CD4-positive, CD25-positive, alpha-beta regulatory T cell (primary cell): ENCODE measurements at regions not wholly inside any gene's neighbourhood (a gene's known extent, or its start where the extent isn't known, plus 50 kb on each side); places are given as distances from the start of the nearest gene placed in this dataset.
"Not testable (repeated sequence)": the region's sequence is repeated elsewhere in the genome, so short reads cannot be mapped to it uniquely, and the experiment has no call there.

ENCODE experiments used
- ATAC-seq, 2 donors: fragments of 150-1000 bp; cut with Tn5 transposase; one replicate each; pipeline ENCODE4 v1.10.0; 2021; ENCODE audit warnings: low read depth in 2 of 2, moderate number of reproducible peaks in 2 of 2, moderate library complexity in 1 of 2
- DNase-seq, 3 donors: peaks; one replicate each; pipeline versions ENCODE4 v3.0.0 to v3.0.0-alpha.2; 2012 to 2022; ENCODE audit warnings: mixed read lengths in 1 of 3
- H3K27ac ChIP-seq: one replicate; pipeline ENCODE4 v1.7.0; 2013; ENCODE audit warnings: mild to moderate bottlenecking, low read length; ENCODE audit not compliant: insufficient read depth, poor library complexity, severe bottlenecking
- H3K27me3 ChIP-seq: one replicate; pipeline ENCODE4 v1.7.0; 2013; ENCODE audit warnings: low read length; ENCODE audit not compliant: control insufficient read depth, insufficient read depth
- H3K36me3 ChIP-seq: one replicate; pipeline ENCODE4 v1.7.0; 2013; ENCODE audit warnings: mild to moderate bottlenecking, low read length, moderate library complexity; ENCODE audit not compliant: control insufficient read depth, insufficient read depth
- H3K4me1 ChIP-seq: 2 replicates; pipeline ENCODE4 v1.7.0; 2013; ENCODE audit warnings: mild to moderate bottlenecking, low read length; ENCODE audit not compliant: insufficient read depth, control insufficient read depth, poor library complexity, severe bottlenecking
- H3K4me3 ChIP-seq: one replicate; pipeline ENCODE4 v1.7.0; 2013; ENCODE audit warnings: low read depth, mild to moderate bottlenecking, low read length, moderate library complexity
- H3K9me3 ChIP-seq, 2 experiments: 1 replicate in 1 of 2; 2 replicates in 1 of 2; pipeline ENCODE4 v1.7.0; 2013; ENCODE audit warnings: low read length in 2 of 2, mild to moderate bottlenecking in 1 of 2, moderate library complexity in 1 of 2; ENCODE audit not compliant: control insufficient read depth in 2 of 2
- H3K27ac Mint-ChIP-seq, 3 donors: one replicate each; pipeline ENCODE4 v1.8.0; 2020 to 2022; ENCODE audit warnings: mild to moderate bottlenecking in 3 of 3, mixed read lengths in 3 of 3, moderate library complexity in 2 of 3
- H3K27me3 Mint-ChIP-seq: one replicate; pipeline ENCODE4 v1.8.0; 2022; ENCODE audit warnings: mild to moderate bottlenecking, mixed read lengths
- H3K36me3 Mint-ChIP-seq: one replicate; pipeline ENCODE4 v1.8.0; 2020; ENCODE audit warnings: mixed read lengths
- H3K4me1 Mint-ChIP-seq, 4 donors: one replicate each; pipeline ENCODE4 v1.8.0; 2020 to 2022; ENCODE audit warnings: mixed read lengths in 4 of 4, mild to moderate bottlenecking in 1 of 4
- H3K4me3 Mint-ChIP-seq, 4 donors: one replicate each; pipeline ENCODE4 v1.8.0; 2020 to 2022; ENCODE audit warnings: mild to moderate bottlenecking in 4 of 4, mixed read lengths in 4 of 4, moderate library complexity in 3 of 4
- H3K9me3 Mint-ChIP-seq, 7 donors: one replicate each; pipeline ENCODE4 v1.8.0; 2020 to 2022; ENCODE audit warnings: mixed read lengths in 7 of 7, mild to moderate bottlenecking in 3 of 7, moderate library complexity in 2 of 7

DNA sequence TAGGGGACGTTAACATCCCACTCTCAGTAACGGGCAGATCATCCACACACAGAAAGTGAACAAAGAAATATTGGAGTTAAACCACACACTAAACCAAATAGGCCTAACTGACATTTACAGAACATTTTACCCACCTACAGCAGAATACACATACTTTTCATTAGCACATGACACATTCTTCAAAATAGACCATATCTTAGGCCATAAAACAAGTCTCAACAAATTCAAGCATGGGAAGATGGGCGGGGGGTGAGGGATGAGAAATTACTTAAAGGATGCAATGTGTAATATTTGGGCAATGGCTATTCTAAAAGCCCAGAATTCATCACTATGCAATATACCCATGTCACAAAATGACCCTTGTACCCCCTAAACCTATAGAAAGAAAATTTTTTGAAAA, 226.2 kb downstream of the ATPSCKMT start:
- no peak overlapping the region for H3K4me3 Mint-ChIP-seq

DNA sequence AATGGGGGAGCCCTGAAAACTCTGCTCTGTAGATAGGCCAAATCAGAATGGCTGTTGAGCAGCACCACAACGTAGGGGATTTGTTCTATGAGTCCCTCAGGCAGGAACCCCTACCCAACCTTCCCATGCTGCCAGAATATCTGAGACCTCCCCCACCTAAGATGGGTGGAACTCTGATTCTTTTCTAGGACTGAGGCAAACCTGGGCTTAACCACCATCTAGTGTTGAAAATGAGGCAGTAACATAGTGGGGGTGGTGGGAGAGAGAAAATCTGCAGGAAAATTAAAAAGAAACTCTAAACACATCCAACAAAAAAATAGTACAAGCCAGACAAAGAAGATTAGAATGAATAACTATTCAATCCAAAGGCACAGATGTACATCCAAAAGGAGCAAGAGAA, 228.4 kb downstream of the ATPSCKMT start:
- Histone ChIP-seq H3K4me3 (no peak overlapping the region), H3K36me3 (no peaks in the 10 kb centered on the region), H3K27ac (no peak overlapping the region), H3K27me3 (no peaks in the 10 kb centered on the region), H3K4me1 (no peaks in the 10 kb centered on the region), H3K9me3 (peaks cover 0 to 1% of the 10 kb centered on the region in 2 experiments)
- Mint-ChIP-seq H3K36me3 (no peaks in the 10 kb centered on the region), H3K9me3 (peaks cover 0 to 12% (median 5%) of the 10 kb centered on the region in 7 donors), H3K27me3 (no peaks in the 10 kb centered on the region), H3K4me3 (no peak overlapping the region), H3K27ac (no peak overlapping the region), H3K4me1 (no peaks in the 10 kb centered on the region)
- no peak for DNase-seq
- no peak for ATAC-seq

More for the DNA sequence above, 226.2 kb downstream of the ATPSCKMT start:
- no peak overlapping the region for H3K4me3 ChIP-seq
- Mint-ChIP-seq H3K9me3 (peaks cover under 1 to 10% (median 6%) of the 10 kb centered on the region in 7 donors), H3K27me3 (no peaks in the 10 kb centered on the region), H3K4me1 (no peaks in the 10 kb centered on the region), H3K27ac (no peak overlapping the region), H3K36me3 (no peaks in the 10 kb centered on the region)
- no peak for DNase-seq
- peaks cover 0 to 1% of the 10 kb centered on the region in 2 experiments for H3K9me3 ChIP-seq
- no peaks in the 10 kb centered on the region for H3K36me3 ChIP-seq
- no peak for ATAC-seq
- H3K27me3 ChIP-seq: no peaks in the 10 kb centered on the region
- no peak overlapping the region for H3K27ac ChIP-seq
- H3K4me1 ChIP-seq: no peaks in the 10 kb centered on the region

DNA sequence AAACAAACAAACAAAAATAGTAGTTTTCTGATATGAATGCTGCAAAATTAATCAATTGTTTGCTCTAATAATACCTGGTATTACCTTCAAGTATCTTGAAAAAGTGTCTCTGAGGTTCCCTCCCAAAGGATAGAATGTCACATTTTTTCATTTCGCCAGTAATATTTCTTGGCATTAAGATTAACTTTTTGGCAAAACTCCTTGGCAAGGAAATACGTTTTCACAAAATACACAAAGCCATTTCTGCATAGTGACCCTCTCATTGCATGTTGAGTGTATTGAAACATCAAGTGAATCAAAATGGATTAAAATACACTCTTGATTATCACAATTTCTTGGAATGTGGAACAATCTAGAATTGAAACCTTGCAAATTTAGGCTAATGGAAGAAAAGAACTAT, 230.5 kb downstream of the ATPSCKMT start:
- DNase-seq (no peak), ATAC-seq (no peak)
- Mint-ChIP-seq H3K4me3 (no peak overlapping the region), H3K36me3 (no peaks in the 10 kb centered on the region), H3K27ac (no peak overlapping the region), H3K9me3 (peaks cover 0 to 10% (median 7%) of the 10 kb centered on the region in 7 donors), H3K27me3 (no peaks in the 10 kb centered on the region), H3K4me1 (no peaks in the 10 kb centered on the region)
- Histone ChIP-seq H3K36me3 (no peaks in the 10 kb centered on the region), H3K27ac (no peak overlapping the region), H3K4me1 (no peaks in the 10 kb centered on the region), H3K4me3 (no peak overlapping the region), H3K9me3 (peaks cover 0 to 1% of the 10 kb centered on the region in 2 experiments), H3K27me3 (no peaks in the 10 kb centered on the region)

DNA sequence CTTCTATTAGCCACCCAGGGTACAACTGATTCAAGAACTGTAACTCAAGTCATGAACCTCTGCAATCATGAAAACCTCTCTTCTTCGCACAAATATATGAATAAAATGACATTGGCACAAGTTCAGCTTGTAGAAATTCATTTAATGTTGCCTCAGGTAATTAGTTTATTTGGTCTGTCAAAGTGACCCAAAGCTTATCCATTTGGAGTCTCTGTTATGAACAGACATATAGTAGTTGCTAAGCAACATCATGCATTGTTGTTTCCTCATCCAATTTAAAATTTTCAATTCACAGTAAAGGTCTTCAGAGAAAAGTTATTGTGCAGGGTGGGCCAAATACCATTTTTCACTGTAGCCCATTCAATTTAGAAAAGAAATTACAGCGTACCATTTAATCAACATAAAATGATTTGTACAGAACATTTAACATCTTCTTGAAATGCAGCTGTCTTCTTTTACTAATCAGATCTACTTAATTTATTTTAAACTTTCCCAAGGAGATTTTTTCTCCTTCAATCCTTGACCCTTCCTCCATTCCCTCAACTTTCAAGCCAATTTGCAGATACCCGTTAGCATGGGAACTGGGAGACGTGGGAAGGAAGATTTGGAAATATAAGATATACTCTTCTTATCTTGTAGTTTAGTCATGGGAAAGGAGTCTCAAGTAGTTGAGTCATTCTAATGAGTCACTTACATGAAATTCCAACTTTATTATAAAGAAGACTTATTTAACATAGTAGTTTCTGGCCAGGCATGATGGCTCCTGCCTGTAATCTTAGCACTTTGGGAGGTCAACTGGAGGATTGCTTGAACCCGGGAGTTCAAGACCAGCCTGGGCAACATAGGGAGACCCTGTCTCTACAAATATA, 231.3 kb downstream of the ATPSCKMT start:
- Histone ChIP-seq H3K27me3 (no peaks in the 10 kb centered on the region), H3K4me3 (no peak overlapping the region), H3K27ac (no peak overlapping the region), H3K36me3 (no peaks in the 10 kb centered on the region), H3K4me1 (no peaks in the 10 kb centered on the region), H3K9me3 (peaks cover 0 to 1% of the 10 kb centered on the region in 2 experiments)
- H3K9me3 Mint-ChIP-seq: peaks cover 2 to 10% (median 7%) of the 10 kb centered on the region in 7 donors
- no peak overlapping the region for H3K27ac Mint-ChIP-seq
- no peaks in the 10 kb centered on the region for H3K36me3 Mint-ChIP-seq
- ATAC-seq: no peak
- H3K4me1 Mint-ChIP-seq: no peaks in the 10 kb centered on the region
- no peaks in the 10 kb centered on the region for H3K27me3 Mint-ChIP-seq
- no peak overlapping the region for H3K4me3 Mint-ChIP-seq
- no peak for DNase-seq

DNA sequence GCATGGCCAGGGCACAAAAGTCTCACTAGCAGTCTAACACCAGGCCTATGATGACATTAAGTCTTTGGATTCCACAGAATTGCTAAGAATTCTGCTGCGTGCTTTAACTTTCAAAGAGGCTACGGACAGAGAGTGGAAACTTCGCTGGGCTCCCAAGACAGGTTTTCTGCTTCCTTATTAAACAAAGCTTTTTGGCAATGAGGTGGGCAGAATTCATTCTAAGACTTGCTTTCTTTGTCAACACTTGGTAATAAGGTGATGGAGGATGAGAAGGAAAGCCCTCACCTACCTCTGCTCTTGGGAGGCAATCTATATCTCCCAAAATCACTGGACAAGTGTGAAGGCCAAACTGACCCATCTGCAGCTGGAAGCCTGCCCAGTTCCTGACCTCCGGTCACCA, 231.9 kb downstream of the ATPSCKMT start:
- ATAC-seq: no peak
- Mint-ChIP-seq H3K27me3 (no peaks in the 10 kb centered on the region), H3K4me1 (no peaks in the 10 kb centered on the region)

DNA sequence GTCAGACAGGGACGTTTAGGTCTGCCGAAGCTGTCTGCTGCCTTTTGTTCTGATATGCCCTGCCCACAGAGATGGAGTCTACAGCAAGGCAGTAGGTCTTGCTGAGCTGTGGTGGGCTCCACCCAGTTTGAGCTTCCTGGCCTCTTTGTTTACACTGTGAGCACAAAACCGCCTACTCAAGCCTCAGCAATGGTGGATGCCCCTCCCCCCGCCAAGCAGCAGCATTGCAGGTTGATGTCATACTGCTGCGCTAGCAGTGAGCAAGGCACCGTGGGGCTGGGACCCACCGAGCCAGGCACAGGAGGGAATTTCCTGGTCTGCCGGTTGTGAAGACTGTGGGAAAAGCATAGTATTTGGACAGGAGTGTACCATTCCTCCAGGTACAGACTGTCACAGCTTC, 233.1 kb downstream of the ATPSCKMT start:
- not testable (repeated sequence) for H3K4me3 ChIP-seq, ATAC-seq, H3K4me1 ChIP-seq, H3K4me1 Mint-ChIP-seq, H3K27ac Mint-ChIP-seq, H3K27me3 Mint-ChIP-seq, H3K27ac ChIP-seq, H3K9me3 ChIP-seq, H3K36me3 ChIP-seq, DNase-seq, H3K27me3 ChIP-seq, H3K4me3 Mint-ChIP-seq, H3K36me3 Mint-ChIP-seq
- peaks cover 2 to 15% (median 5%) of the 10 kb centered on the region in 7 donors for H3K9me3 Mint-ChIP-seq

More for the DNA sequence above, 231.9 kb downstream of the ATPSCKMT start:
- Mint-ChIP-seq H3K27ac (no peak overlapping the region), H3K36me3 (no peaks in the 10 kb centered on the region), H3K9me3 (peaks cover 2 to 10% (median 8%) of the 10 kb centered on the region in 7 donors), H3K4me3 (no peak overlapping the region)
- Histone ChIP-seq H3K36me3 (no peaks in the 10 kb centered on the region), H3K27me3 (no peaks in the 10 kb centered on the region), H3K4me1 (no peaks in the 10 kb centered on the region), H3K4me3 (no peak overlapping the region), H3K27ac (no peak overlapping the region), H3K9me3 (peaks cover 0 to 1% of the 10 kb centered on the region in 2 experiments)
- DNase-seq: no peak

DNA sequence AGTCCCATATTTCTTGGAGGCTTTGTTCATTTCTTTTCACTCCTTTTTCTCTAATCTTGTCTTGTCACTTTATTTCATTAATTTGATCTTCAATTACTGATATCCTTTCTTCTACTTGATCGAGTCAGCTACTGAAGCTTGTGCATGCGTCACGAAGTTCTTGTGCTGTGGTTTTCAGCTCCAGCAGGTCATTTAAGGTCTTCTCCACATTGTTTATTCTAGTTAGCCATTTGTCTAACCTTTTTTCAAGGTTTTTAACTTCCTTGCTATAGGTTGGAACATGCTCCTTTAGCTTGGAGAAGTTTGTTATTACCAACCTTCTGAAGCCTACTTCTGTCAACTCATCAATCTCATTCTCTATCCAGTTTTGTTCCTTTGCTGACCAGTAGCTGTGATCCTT, 234.0 kb downstream of the ATPSCKMT start:
- H3K27ac Mint-ChIP-seq, H3K4me1 Mint-ChIP-seq, H3K27me3 Mint-ChIP-seq, H3K9me3 ChIP-seq, H3K27me3 ChIP-seq, H3K36me3 Mint-ChIP-seq, H3K4me3 ChIP-seq, DNase-seq, H3K4me1 ChIP-seq, H3K36me3 ChIP-seq, ATAC-seq, H3K27ac ChIP-seq: not testable (repeated sequence)
- Mint-ChIP-seq H3K4me3 (peak overlapping the region in 1 of 4 donors; percentile 23), H3K9me3 (peaks cover 2 to 15% (median 6%) of the 10 kb centered on the region in 7 donors)

DNA sequence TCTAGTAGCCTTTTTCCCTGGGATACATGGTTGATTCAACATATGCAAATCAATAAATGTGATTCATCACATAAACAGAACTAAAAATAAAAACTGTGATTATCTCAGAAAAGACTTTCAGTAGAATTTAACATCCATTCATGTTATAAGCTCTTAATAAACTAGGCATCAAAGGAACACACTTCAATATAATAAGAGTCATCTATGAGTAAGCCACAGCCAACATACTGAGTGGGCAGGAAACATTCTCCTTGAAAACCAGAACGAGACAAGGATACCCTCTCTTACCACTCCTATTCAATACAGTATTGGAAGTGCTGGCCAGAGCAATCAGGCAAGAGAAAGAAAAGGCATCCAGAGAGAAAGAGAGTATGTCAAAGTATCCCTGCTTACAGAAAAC, 239.9 kb downstream of the ATPSCKMT start:
- H3K9me3 ChIP-seq: no peaks in the 10 kb centered on the region
- no peaks in the 10 kb centered on the region for H3K36me3 ChIP-seq
- Mint-ChIP-seq H3K27me3 (no peaks in the 10 kb centered on the region), H3K9me3 (peaks cover 0 to 22% (median 5%) of the 10 kb centered on the region in 7 donors), H3K4me1 (no peaks in the 10 kb centered on the region), H3K36me3 (no peaks in the 10 kb centered on the region), H3K27ac (no peak overlapping the region), H3K4me3 (no peak overlapping the region)
- no peaks in the 10 kb centered on the region for H3K4me1 ChIP-seq
- ATAC-seq: no peak
- no peak overlapping the region for H3K4me3 ChIP-seq
- no peak for DNase-seq
- no peaks in the 10 kb centered on the region for H3K27me3 ChIP-seq
- H3K27ac ChIP-seq: no peak overlapping the region
